ENCODE measurements at regions not wholly inside any gene's neighbourhood (a gene's known extent, or its start where the extent isn't known, plus 50 kb on each side); places are given as distances from the start of the nearest gene placed in this dataset.

DNA sequence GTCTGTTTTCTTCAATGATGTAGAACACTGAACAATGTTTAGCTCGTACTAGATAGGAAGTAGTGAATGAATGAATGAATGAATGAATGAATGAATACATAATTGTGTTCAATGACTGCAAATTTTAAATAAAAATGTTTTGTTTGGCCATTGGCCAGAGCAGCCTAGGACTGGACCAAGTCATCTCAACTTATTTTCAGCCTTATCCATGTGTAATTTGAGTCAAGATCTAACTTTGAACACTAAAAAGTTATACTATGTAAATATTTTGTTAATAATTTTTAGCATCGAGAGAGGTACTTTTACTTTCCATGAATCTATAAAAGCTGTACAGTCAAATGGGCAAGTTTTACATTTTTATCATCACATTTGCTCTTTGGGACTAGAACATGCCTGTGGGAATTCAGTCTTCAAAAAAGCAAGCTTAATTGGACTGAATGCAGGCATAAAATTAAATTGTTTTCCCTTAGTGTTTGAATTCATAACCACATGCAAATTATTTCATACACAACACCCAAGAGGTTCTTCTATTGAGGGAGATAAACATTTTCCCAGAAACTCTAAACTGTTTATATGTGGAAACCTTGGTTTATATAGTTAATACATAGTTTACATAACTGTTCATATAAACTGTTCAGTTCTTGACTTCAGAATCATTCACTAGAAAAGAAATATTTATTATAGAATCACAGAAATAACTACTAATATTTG lies 222.1 kb upstream of the ANO3 start:
- DNase-seq = no peak

DNA sequence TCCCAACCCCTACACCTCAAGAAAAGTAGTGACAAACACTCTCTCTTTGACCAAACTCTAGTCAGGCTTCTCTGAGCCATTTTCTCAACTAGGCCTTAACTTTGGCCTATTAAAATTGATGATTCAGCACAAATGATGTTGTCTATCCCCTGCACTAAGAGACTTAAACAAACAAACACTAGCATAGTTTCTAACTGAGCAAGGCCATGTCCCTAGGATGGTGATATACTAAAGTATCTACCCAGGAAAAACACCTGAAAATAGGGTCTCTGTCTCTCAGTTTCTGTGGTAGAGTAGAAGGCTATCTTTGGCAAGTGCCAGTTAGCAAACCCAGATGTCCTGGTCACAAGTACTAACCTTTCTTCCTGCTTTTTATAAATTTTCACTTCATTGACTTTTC lies 219.7 kb upstream of the ANO3 start:
- DNase-seq = no peak

DNA sequence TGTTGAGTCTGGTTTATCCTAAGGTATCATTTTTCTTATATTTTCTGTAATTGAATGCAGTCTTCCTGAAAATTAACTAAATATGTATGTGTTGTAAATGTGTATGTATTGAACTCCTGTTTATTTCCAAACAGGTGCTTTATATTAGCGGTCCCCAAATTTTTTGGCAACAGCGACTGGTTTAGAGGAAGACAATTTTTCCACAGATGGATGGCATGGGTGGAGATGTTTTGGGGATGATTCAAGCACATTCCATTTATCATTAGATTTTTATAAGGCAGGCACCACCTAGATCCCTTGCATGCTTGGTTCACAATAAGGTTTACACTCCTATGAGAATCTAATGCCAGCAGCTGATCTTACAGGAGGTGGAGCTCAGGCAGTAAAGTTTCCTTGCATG lies 210.5 kb upstream of the ANO3 start:
- no peak for DNase-seq

GRCh38 chr11:26126741-26127140 lies 205.2 kb upstream of the ANO3 start:
- DNase-seq = no peak

GRCh38 chr11:26127336-26127735 lies 204.6 kb upstream of the ANO3 start:
- DNase-seq = no peak

DNA sequence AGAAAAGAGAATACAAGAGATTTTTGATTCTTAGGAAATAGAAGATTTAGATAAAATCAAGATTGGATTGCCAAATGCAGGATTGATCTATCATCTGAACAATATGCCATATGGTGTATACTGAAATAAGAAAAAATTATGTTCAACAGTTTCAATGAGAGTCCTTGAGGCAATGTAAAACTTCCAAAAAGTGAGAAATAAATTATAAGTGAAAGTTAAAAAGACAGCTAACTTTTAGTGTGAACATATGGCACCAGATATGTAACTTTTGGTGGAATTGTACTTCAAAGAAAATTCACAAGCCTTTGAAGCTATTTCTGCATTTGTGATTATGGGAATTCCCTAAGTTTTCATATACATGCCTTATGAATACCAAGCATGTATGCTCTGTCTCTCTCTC lies 200.5 kb upstream of the ANO3 start:
- no peak for DNase-seq

- no peak for DNase-seq
Observed at GRCh38 chr11:26134053-26134452, 197.9 kb upstream of the ANO3 start.

DNA sequence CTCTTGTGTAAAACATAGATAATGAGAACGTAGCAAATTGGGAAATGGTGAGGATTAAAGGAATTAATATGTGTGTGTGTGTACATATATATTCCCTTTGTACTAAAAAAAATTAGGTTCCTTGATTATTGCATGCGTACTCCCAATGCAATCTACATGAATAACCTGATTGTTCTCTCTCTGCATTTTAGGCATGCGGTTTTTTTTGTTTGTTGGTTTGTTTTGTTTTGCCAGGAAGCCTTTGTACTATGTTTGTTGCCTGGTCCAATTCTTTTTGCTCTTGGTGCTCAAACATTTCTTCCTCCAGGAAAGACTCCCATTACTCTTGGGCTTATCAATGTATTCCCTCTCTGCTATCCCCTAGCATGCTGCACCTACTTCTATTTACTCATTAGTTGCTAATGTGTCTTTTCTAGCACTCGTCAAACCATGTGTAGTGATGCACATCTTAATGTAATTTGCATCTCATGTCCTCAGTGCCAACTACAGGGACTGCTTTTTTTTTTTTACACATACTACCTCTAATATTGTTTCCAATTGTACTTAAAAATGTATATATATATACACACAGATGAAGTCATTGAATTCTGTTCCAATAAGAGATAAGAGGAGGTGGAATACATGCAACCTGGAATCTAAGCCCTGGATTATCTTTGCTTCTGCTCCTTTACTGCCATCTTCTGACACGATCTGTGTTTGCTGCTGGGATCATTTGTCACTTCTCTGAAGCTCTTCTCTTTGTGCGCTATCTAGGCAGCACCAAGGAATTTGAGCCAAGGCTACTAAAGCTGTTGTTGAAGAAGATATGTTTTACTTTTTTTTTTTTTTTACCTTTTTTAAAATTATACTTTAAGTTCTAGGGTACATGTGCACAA lies 197.2 kb upstream of the ANO3 start:
- peak in 1 of 14 donors; percentile 3 for DNase-seq

GRCh38 chr11:26137651-26138050 lies 194.3 kb upstream of the ANO3 start:
- DNase-seq = no peak

GRCh38 chr11:26142891-26143290 lies 189.0 kb upstream of the ANO3 start:
- no peak for DNase-seq

DNA sequence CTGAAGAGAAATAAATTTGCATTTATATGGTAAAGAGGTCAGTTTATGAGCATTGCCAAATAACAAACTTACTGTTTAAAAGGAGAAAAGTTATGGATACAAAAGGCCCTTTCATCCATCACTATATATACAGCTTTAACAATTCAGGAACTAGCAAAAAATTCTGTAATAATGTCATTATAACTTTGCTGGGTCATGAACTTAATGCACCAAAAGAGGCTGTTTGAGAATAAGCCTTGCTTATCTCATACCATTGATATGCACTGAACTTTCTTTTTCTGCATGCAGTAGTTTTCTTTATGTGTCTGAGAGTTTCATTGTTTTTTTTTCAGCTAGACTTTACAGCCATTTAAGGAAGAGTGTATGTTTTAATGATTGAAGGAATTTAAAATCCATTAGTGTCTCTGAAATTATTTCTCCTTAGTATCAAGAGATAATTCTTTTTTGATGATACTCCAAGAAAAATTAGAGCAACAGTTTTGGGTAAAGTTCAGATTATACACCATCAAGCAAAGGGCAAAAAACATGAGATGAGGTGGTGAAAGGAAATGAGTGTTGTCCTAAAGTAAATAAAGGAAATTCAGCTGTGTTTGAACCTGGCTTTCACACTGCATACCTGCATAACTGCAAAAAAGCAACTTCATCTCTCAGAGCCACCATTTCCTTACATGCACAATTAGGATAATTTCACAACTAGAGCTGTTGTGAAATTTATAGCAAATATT lies 188.2 kb upstream of the ANO3 start:
- DNase-seq = no peak

- DNase-seq = no peak
Observed at GRCh38 chr11:26144291-26144690, 187.6 kb upstream of the ANO3 start.

- DNase-seq = no peak
Observed at GRCh38 chr11:26144911-26145310, 187.0 kb upstream of the ANO3 start.

DNA sequence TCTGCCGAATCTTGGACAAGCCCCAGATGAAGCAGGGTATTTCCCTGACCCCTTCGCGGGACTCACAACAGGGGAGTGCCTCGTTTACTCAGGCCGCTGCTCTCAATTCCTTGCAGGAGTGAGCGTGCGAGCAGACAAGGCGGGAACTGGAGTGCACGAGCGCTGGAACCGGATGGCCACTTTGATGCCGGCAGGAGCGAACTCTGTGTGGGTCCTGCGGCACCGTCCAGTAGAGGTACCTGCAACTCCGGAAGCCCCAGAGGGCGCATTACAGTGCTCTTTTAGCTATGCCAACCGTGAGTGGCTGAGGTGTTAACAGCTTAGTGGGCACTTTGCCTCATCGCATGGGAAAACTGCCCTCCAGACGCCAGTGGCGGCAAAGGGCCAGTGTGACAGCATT lies 182.3 kb upstream of the ANO3 start:
- DNase-seq = no peak

GRCh38 chr11:26150031-26150430 lies 181.9 kb upstream of the ANO3 start:
- DNase-seq = no peak

GRCh38 chr11:26158251-26158650 lies 173.7 kb upstream of the ANO3 start:
- DNase-seq = no peak

GRCh38 chr11:26162291-26162690 lies 169.6 kb upstream of the ANO3 start:
- DNase-seq = no peak

DNA sequence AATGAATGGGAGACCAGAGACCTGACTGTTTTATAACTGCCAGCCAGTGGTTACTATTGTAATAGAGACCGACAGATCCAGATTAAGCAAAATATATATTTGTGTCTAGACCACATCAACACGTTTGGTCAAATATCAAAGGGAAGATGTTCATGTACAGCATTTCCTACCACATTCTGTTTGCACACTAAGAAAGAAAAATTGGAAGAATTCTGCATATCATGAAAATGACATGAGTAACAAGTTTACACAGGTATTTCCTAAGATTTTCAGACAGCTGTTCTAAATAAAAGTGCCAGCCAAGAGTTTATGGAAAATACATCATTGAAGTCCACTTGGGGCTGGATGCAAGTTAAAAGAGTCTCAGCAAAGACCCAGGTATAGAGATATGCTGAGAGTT lies 145.5 kb upstream of the ANO3 start:
- no peak for DNase-seq

- DNase-seq = no peak
Observed at GRCh38 chr11:26187639-26188038, 144.3 kb upstream of the ANO3 start.

GRCh38 chr11:26188554-26188953 lies 143.4 kb upstream of the ANO3 start:
- no peak for DNase-seq

GRCh38 chr11:26191193-26191592 lies 140.7 kb upstream of the ANO3 start:
- DNase-seq = no peak

DNA sequence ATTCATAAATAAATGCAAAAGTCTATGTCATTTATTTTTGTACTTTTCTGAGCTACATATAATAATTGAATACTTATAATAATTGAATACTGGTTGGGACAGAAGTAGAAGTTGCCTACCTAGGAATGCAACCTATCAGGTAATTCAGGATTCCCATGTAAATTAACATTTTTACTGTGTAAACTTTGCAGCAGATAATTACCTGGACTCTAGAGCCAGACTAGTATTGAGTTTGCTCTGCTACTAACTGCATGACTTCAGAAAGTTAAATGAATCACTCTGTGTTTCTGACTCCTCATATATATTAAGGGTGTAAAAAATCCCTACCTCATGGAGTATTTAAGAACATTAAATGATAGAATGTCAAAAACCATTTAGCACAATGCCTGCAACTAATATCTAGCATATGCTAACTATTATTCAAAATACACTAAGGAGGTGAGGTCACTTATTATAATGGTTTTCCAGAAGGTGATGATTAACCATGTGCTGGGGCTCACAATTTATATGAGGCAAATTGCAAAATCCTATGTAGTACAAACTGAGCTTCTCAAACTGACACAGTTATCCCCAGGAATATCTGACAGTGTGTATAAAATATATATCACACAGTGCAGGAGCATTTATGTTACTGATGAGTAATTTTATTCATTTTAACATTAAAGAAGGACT lies 138.1 kb upstream of the ANO3 start:
- no peak for DNase-seq

DNA sequence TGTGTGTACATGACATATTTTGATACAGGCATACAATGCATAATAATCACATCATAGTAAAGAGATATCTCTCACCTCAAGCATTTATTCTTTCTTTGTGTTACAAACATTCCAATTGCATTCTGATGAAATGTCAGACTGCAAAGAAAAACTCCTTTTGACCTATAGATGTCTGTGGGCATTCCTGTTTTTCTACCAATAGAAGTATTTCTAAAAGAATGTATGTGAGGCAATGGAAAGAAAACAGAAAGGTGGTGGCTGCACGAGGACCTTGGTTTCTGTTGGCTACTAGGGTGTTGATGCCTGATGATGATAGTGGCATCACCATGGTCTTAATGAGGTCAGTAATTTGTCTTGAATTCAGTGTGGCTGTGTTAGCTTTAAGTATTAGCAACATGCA lies 137.0 kb upstream of the ANO3 start:
- no peak for DNase-seq

All from C1 segment of cervical spinal cord (tissue), 14 donors.